Prostate gland (tissue), 2 donors: ENCODE measurements at regions not wholly inside any gene's neighbourhood (a gene's known extent, or its start where the extent isn't known, plus 50 kb on each side); places are given as distances from the start of the nearest gene placed in this dataset.

Experiments used
- POLR2A ChIP-seq: fragments of 450-650 bp; IDR thresholded peaks from one replicate; pipeline ENCODE4 v1.6.1; 2016; ENCODE audit warnings: antibody characterized with exemption, mild to moderate bottlenecking
- TF ChIP-seq, protein P1 (sequence below), 4 experiments: fragments of 200-600 bp in 2 of 4; fragments of 450-650 bp in 2 of 4; sonication (generic) in 2 of 4; IDR thresholded peaks; 1 replicate in 3 of 4; 2 replicates in 1 of 4; pipeline ENCODE4 v1.5.1; 2016 to 2019; ENCODE audit warnings: antibody characterized with exemption in 4 of 4, mild to moderate bottlenecking in 2 of 4, moderate library complexity in 2 of 4

- TF ChIP-seq, protein P1, sequence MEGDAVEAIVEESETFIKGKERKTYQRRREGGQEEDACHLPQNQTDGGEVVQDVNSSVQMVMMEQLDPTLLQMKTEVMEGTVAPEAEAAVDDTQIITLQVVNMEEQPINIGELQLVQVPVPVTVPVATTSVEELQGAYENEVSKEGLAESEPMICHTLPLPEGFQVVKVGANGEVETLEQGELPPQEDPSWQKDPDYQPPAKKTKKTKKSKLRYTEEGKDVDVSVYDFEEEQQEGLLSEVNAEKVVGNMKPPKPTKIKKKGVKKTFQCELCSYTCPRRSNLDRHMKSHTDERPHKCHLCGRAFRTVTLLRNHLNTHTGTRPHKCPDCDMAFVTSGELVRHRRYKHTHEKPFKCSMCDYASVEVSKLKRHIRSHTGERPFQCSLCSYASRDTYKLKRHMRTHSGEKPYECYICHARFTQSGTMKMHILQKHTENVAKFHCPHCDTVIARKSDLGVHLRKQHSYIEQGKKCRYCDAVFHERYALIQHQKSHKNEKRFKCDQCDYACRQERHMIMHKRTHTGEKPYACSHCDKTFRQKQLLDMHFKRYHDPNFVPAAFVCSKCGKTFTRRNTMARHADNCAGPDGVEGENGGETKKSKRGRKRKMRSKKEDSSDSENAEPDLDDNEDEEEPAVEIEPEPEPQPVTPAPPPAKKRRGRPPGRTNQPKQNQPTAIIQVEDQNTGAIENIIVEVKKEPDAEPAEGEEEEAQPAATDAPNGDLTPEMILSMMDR (IDR thresholded peaks at IDR 0.05): no peak
- TF ChIP-seq POLR2A: no peak
These were observed 159.7 kb upstream of the VLDLR start for GRCh38 chr9:2461892-2462291.
